HG03097 (cell line): ENCODE measurements at regions not wholly inside any gene's neighbourhood (a gene's known extent, or its start where the extent isn't known, plus 50 kb on each side); places are given as distances from the start of the nearest gene placed in this dataset.

Experiments
- ATAC-seq: cut with Tn5 transposase; IDR thresholded peaks from one replicate; pipeline ENCODE4 v1.9.1; 2021; ENCODE audit not compliant: unreplicated experiment, low FRiP score

GRCh38 chr13:107450931-107451330 is 764.4 kb downstream of the LIG4 start:
- ATAC-seq = no peak

GRCh38 chr13:107450431-107450830 is 764.9 kb downstream of the LIG4 start:
- ATAC-seq = no peak

GRCh38 chr13:107447591-107447990 is 767.7 kb downstream of the LIG4 start:
- ATAC-seq = no peak

DNA sequence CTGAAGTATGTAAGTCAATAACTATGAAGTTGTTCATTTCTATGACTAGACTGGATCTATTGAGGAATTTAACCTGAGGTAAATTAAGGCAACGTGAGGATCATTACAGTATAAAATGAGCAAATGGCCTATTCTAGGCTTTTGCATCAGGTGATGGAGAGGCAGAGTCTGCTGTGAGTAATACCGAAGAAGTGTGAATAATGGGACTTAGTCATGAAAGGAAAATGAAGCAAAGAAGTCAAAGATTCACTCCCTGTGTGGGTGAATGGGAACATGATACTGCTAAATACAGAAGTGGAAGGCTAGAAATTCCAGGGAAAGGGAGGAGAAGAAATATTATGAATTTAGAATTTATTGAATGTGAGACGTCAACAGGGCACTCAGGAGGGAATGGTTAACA is 774.1 kb downstream of the LIG4 start:
- ATAC-seq = no peak

- ATAC-seq = no peak
Measured at GRCh38 chr13:107438251-107438650, 777.1 kb downstream of the LIG4 start.

- no peak for ATAC-seq
Measured at GRCh38 chr13:107434347-107434746, 781.0 kb downstream of the LIG4 start.

GRCh38 chr13:107427536-107427935 is 787.8 kb downstream of the LIG4 start:
- no peak for ATAC-seq

GRCh38 chr13:107422421-107422820 is 792.9 kb downstream of the LIG4 start:
- ATAC-seq = no peak

GRCh38 chr13:107421951-107422350 is 793.4 kb downstream of the LIG4 start:
- no peak for ATAC-seq

- no peak for ATAC-seq
Measured at GRCh38 chr13:107421028-107421427, 794.3 kb downstream of the LIG4 start.

- ATAC-seq = no peak
Measured at GRCh38 chr13:107413005-107413404, 802.3 kb downstream of the LIG4 start.

DNA sequence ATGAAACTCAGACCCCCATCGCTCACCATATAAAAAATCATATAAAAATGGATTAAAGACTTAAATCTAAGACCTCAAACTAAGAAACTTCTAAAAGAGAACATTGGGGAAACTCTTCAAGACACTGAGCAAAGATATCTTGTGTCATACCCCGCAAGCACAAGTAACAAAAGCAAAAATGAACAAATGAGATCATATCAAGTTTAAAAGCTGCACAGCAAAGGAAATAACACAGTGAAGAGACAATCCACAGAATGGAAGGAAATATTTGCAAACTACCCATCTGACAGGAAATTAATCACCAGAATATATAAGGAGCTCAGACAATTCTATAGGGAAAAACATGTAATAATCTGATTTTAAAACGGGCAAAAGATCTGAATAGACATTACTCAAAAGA is 808.3 kb downstream of the LIG4 start:
- ATAC-seq = no peak

GRCh38 chr13:107395927-107396662 is 819.2 kb downstream of the LIG4 start:
- no peak for ATAC-seq

GRCh38 chr13:107392205-107392604 is 823.1 kb downstream of the LIG4 start:
- no peak for ATAC-seq

GRCh38 chr13:107387525-107387924 is 819.6 kb upstream of the ARGLU1 start:
- ATAC-seq = no peak

DNA sequence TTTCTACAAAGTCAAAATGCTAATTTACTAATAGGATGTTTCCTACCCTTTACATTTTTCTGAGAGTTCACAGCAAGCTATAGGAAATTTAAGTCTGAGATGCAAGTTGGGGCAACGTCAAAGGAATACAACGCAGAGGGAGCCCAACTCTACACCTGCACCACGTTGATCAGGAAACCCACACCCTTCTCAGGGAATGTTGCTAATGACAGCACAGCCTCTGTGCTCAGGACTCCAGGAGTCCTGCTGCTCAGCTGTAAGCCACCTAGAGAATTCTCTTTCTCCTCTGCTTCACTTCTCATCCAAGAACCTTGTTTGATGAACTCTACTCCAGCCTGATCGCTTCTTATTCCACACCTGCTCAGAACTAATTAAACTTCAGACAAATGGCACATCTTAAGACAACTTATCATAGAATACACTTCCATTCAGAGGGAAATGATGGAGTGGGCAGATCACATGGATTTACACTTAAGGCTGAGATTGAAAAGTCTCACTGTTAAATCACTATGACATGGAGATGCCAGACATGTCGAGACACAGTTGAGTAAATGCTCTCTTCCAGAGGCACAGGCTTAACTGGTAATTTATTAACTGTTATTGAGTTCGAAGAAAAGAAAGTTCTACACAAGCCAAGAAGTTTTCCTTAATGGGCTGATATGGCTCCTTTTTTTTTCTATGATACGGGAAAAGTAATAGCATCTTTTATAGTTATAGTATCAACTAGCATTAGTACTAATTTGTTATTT is 811.6 kb upstream of the ARGLU1 start:
- no peak for ATAC-seq

- no peak for ATAC-seq
Measured at GRCh38 chr13:107376341-107377125, 808.6 kb upstream of the ARGLU1 start.

DNA sequence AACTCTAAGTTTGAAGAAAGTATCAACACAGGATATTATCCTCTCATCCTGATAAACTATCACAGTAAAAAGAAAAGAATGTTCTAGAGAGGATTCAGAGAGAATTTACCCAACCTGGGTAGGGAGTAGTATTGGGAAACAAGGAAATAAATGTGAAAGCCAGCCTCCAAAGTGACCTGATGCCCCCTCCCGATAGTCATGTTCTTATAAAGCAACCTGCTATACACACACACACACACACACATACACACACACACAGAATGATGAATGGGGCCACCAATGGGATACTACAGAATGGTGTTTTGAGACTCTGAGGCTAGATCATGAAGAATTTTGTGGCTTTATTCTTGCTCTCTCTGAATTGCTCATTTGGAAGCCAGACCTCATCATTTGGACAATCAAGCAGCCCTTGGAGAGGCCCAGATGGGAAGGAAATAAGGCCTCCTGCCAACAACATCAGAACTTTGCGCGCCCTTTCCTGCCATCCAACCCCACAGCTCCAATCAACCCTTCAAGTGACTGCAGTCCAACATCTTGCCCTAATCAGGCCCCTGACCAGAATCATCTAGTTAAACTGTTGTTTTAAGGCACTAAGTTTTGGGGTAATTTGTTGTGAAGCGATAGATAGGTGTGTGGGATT is 807.9 kb upstream of the ARGLU1 start:
- ATAC-seq = no peak

DNA sequence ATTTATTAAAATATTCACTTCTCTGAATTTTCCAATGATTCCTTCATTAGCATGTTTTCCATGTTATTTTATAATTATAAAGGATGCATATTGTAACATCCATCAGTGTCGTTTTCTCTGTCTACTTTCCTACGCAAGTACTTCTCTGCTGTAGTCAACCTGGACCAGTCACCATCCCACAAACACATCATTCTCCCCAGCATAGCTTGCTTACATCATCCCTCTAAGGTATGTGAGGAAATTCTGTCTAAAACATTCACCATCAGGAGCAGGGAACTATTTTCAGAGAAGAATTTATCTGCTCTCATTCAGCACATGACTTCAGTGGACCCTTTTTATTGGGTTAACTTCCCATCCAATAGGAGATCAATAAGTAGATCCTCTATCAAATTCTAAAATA is 806.1 kb upstream of the ARGLU1 start:
- no peak for ATAC-seq

GRCh38 chr13:107373551-107373950 is 805.6 kb upstream of the ARGLU1 start:
- no peak for ATAC-seq
